CD8-positive, alpha-beta memory T cell (primary cell): ENCODE measurements at regions not wholly inside any gene's neighbourhood (a gene's known extent, or its start where the extent isn't known, plus 50 kb on each side); places are given as distances from the start of the nearest gene placed in this dataset.

Experiments
- CTCF ChIA-PET: fragments of 350-600 bp; sonication (Branson Sonifier 250); formaldehyde crosslinking; loops from one replicate; lab custom pipeline; 2021; ENCODE audit warnings: antibody characterized with exemption; lab: Charles Lee
- POLR2A ChIA-PET: fragments of 350-600 bp; sonication (Branson Sonifier 250); formaldehyde crosslinking; loops from one replicate; lab custom pipeline; 2021; ENCODE audit warnings: antibody characterized with exemption; lab: Charles Lee
- DNase-seq, 5 donors: peaks; one replicate each; pipeline versions ENCODE4 v3.0.0 to v3.0.0-alpha.2; 2020 to 2022; ENCODE audit warnings: mixed read lengths in 1 of 5
- H3K27ac ChIP-seq: one replicate; pipeline ENCODE4 v1.7.0; 2013; ENCODE audit warnings: low read depth, mild to moderate bottlenecking, low read length, moderate library complexity
- H3K27me3 ChIP-seq: 2 replicates; pipeline ENCODE4 v1.7.0; 2013; ENCODE audit warnings: low read length, mild to moderate bottlenecking; ENCODE audit not compliant: insufficient read depth, poor library complexity, severe bottlenecking
- H3K36me3 ChIP-seq: 2 replicates; pipeline ENCODE4 v1.7.0; 2013; ENCODE audit warnings: mild to moderate bottlenecking, low read length, moderate library complexity; ENCODE audit not compliant: insufficient read depth
- H3K4me1 ChIP-seq: 2 replicates; pipeline ENCODE4 v1.7.0; 2013; ENCODE audit warnings: mild to moderate bottlenecking, low read length, moderate library complexity; ENCODE audit not compliant: insufficient read depth
- H3K4me3 ChIP-seq: 2 replicates; pipeline ENCODE4 v1.7.0; 2013; ENCODE audit warnings: mild to moderate bottlenecking, low read length
- H3K9me3 ChIP-seq: 2 replicates; pipeline ENCODE4 v1.7.0; 2013; ENCODE audit warnings: mild to moderate bottlenecking, low read length
- H3K27ac Mint-ChIP-seq, 8 donors: one replicate each; pipeline ENCODE4 v1.8.0; 2020 to 2021; ENCODE audit warnings: mixed read lengths in 8 of 8, mild to moderate bottlenecking in 6 of 8, inconsistent platforms in 3 of 8, moderate library complexity in 3 of 8
- H3K27me3 Mint-ChIP-seq, 2 donors: one replicate each; pipeline ENCODE4 v1.8.0; 2020 to 2021; ENCODE audit warnings: mixed read lengths in 2 of 2, mild to moderate bottlenecking in 1 of 2, moderate library complexity in 1 of 2
- H3K36me3 Mint-ChIP-seq, 3 donors: one replicate each; pipeline ENCODE4 v1.8.0; 2020 to 2021; ENCODE audit warnings: mixed read lengths in 3 of 3, inconsistent platforms in 1 of 3, mild to moderate bottlenecking in 1 of 3
- H3K4me1 Mint-ChIP-seq, 3 donors: one replicate each; pipeline ENCODE4 v1.8.0; 2020 to 2021; ENCODE audit warnings: mixed read lengths in 3 of 3, inconsistent platforms in 1 of 3, mild to moderate bottlenecking in 1 of 3
- H3K4me3 Mint-ChIP-seq, 7 donors: one replicate each; pipeline ENCODE4 v1.8.0; 2020 to 2021; ENCODE audit warnings: mixed read lengths in 7 of 7, mild to moderate bottlenecking in 6 of 7, moderate library complexity in 4 of 7, inconsistent platforms in 2 of 7
- H3K9me3 Mint-ChIP-seq, 5 donors: one replicate each; pipeline ENCODE4 v1.8.0; 2020 to 2022; ENCODE audit warnings: mixed read lengths in 5 of 5, mild to moderate bottlenecking in 3 of 5, moderate library complexity in 2 of 5, inconsistent platforms in 1 of 5

DNA sequence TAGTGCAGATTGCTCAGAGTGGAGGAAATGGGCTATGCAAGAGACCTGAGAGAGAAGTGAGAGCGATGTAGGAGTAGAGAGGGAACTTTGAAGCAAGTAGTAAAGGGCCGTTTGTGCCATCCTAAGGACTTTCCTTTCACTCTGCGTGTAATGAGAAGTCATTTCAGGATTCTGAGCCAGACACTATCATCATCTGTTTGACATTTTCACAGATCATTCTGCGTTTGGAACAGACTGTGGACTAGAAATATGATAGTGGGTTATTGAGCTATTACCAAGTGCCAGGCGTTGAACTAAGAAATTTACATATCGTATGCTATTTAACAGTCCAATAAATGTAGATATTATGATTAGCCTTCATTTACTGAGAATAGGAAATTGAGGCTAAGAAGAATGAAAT is 150.0 kb upstream of the ROBO2 start:
- ChIA-PET CTCF (no interaction called here), POLR2A (no interaction called here)
- no peak for DNase-seq
- no peak overlapping the region for H3K27ac ChIP-seq
- Mint-ChIP-seq H3K9me3 (peaks cover 4 to 16% (median 9%) of the 10 kb centered on the region in 5 donors), H3K27me3 (no peaks in the 10 kb centered on the region), H3K4me1 (no peaks in the 10 kb centered on the region), H3K36me3 (no peaks in the 10 kb centered on the region), H3K4me3 (no peak overlapping the region), H3K27ac (no peak overlapping the region)
- H3K27me3 ChIP-seq, result no peaks in the 10 kb centered on the region
- no peak overlapping the region for H3K4me3 ChIP-seq
- H3K4me1 ChIP-seq, result no peaks in the 10 kb centered on the region
- H3K9me3 ChIP-seq, result no peaks in the 10 kb centered on the region
- H3K36me3 ChIP-seq, result no peaks in the 10 kb centered on the region

- H3K4me3 Mint-ChIP-seq, result no peak overlapping the region
- no peaks in the 10 kb centered on the region for H3K27me3 ChIP-seq
- H3K9me3 ChIP-seq, result no peaks in the 10 kb centered on the region
- no peaks in the 10 kb centered on the region for H3K4me1 Mint-ChIP-seq
- no peak overlapping the region for H3K4me3 ChIP-seq
- ChIA-PET CTCF (no interaction called here), POLR2A (no interaction called here)
- peaks cover 0 to 2% (median 0%) of the 10 kb centered on the region in 3 donors for H3K36me3 Mint-ChIP-seq
- no peaks in the 10 kb centered on the region for H3K36me3 ChIP-seq
- no peak overlapping the region for H3K27ac Mint-ChIP-seq
- H3K27me3 Mint-ChIP-seq, result no peaks in the 10 kb centered on the region
- no peaks in the 10 kb centered on the region for H3K4me1 ChIP-seq
- H3K27ac ChIP-seq, result no peak overlapping the region
- peaks cover 3 to 17% (median 8%) of the 10 kb centered on the region in 5 donors for H3K9me3 Mint-ChIP-seq
- DNase-seq, result no peak
These were observed 142.8 kb upstream of the ROBO2 start for GRCh38 chr3:76897076-76897475.

DNA sequence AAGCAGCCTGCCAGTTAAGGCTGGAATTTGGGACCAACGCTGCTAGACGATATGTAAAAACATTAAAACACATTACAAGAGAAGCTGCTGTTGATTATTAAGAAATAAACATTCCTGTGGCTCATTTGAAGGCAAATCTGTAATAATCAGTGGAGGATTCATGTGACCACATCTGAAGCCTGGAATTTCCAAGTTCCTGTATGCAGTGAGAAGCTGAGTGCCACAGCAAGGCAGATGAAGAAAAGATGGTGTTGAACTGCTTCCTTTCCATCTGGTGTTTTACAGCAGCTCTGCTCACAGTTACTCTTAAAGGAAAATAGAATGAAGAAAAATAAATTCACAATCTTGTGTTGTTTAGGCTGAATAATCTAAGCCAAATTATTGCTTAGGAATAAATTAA is 139.3 kb upstream of the ROBO2 start:
- no peaks in the 10 kb centered on the region for H3K4me1 Mint-ChIP-seq
- H3K27ac ChIP-seq, result no peak overlapping the region
- H3K27me3 ChIP-seq, result no peaks in the 10 kb centered on the region
- no peak overlapping the region for H3K27ac Mint-ChIP-seq
- H3K36me3 Mint-ChIP-seq, result peaks cover 0 to 2% (median 0%) of the 10 kb centered on the region in 3 donors
- H3K36me3 ChIP-seq, result no peaks in the 10 kb centered on the region
- no peak for DNase-seq
- no peaks in the 10 kb centered on the region for H3K9me3 ChIP-seq
- no peak overlapping the region for H3K4me3 Mint-ChIP-seq
- H3K4me3 ChIP-seq, result no peak overlapping the region
- H3K9me3 Mint-ChIP-seq, result peaks cover 4 to 13% (median 10%) of the 10 kb centered on the region in 5 donors
- ChIA-PET CTCF (no interaction called here), POLR2A (no interaction called here)
- no peaks in the 10 kb centered on the region for H3K4me1 ChIP-seq
- H3K27me3 Mint-ChIP-seq, result no peaks in the 10 kb centered on the region

GRCh38 chr3:76908156-76908555 is 131.7 kb upstream of the ROBO2 start:
- H3K4me3 Mint-ChIP-seq, result no peak overlapping the region

GRCh38 chr3:76912841-76913383 is 127.0 kb upstream of the ROBO2 start:
- H3K36me3 Mint-ChIP-seq, result no peaks in the 10 kb centered on the region
- H3K4me3 Mint-ChIP-seq, result no peak overlapping the region
- peaks cover 4 to 35% (median 17%) of the 10 kb centered on the region in 5 donors for H3K9me3 Mint-ChIP-seq
- H3K9me3 ChIP-seq, result no peaks in the 10 kb centered on the region
- no peaks in the 10 kb centered on the region for H3K27me3 ChIP-seq
- H3K4me3 ChIP-seq, result no peak overlapping the region
- H3K27me3 Mint-ChIP-seq, result no peaks in the 10 kb centered on the region
- H3K27ac ChIP-seq, result no peak overlapping the region
- no peak overlapping the region for H3K27ac Mint-ChIP-seq
- H3K36me3 ChIP-seq, result no peaks in the 10 kb centered on the region
- ChIA-PET POLR2A (no interaction called here), CTCF (no interaction called here)
- H3K4me1 Mint-ChIP-seq, result no peaks in the 10 kb centered on the region
- no peak for DNase-seq
- H3K4me1 ChIP-seq, result no peaks in the 10 kb centered on the region

More at GRCh38 chr3:76908156-76908555, 131.7 kb upstream of the ROBO2 start:
- no peaks in the 10 kb centered on the region for H3K36me3 Mint-ChIP-seq
- POLR2A ChIA-PET, result no interaction called here
- CTCF ChIA-PET, result no interaction called here
- H3K4me1 Mint-ChIP-seq, result no peaks in the 10 kb centered on the region
- H3K27me3 Mint-ChIP-seq, result no peaks in the 10 kb centered on the region
- H3K27ac Mint-ChIP-seq, result no peak overlapping the region
- H3K9me3 Mint-ChIP-seq, result peaks cover 1 to 30% (median 9%) of the 10 kb centered on the region in 5 donors
- no peaks in the 10 kb centered on the region for H3K9me3 ChIP-seq
- no peaks in the 10 kb centered on the region for H3K27me3 ChIP-seq
- no peak for DNase-seq
- H3K27ac ChIP-seq, result no peak overlapping the region
- H3K4me3 ChIP-seq, result no peak overlapping the region
- H3K36me3 ChIP-seq, result no peaks in the 10 kb centered on the region
- no peaks in the 10 kb centered on the region for H3K4me1 ChIP-seq

GRCh38 chr3:76917436-76917835 is 122.5 kb upstream of the ROBO2 start:
- CTCF ChIA-PET, result no interaction called here
- Mint-ChIP-seq H3K4me3 (no peak overlapping the region), H3K27me3 (no peaks in the 10 kb centered on the region), H3K27ac (no peak overlapping the region), H3K4me1 (no peaks in the 10 kb centered on the region), H3K9me3 (peaks cover 4 to 22% (median 12%) of the 10 kb centered on the region in 5 donors), H3K36me3 (no peaks in the 10 kb centered on the region)
- no peaks in the 10 kb centered on the region for H3K9me3 ChIP-seq
- no peaks in the 10 kb centered on the region for H3K4me1 ChIP-seq
- POLR2A ChIA-PET, result no interaction called here
- H3K27me3 ChIP-seq, result no peaks in the 10 kb centered on the region
- no peaks in the 10 kb centered on the region for H3K36me3 ChIP-seq
- no peak overlapping the region for H3K27ac ChIP-seq
- no peak for DNase-seq
- H3K4me3 ChIP-seq, result no peak overlapping the region

- ChIA-PET CTCF (no interaction called here), POLR2A (no interaction called here)
- Histone ChIP-seq H3K4me3 (no peak overlapping the region), H3K27ac (no peak overlapping the region), H3K9me3 (no peaks in the 10 kb centered on the region), H3K4me1 (no peaks in the 10 kb centered on the region), H3K36me3 (no peaks in the 10 kb centered on the region), H3K27me3 (no peaks in the 10 kb centered on the region)
- Mint-ChIP-seq H3K27me3 (no peaks in the 10 kb centered on the region), H3K4me3 (no peak overlapping the region), H3K27ac (no peak overlapping the region), H3K4me1 (no peaks in the 10 kb centered on the region), H3K36me3 (no peaks in the 10 kb centered on the region), H3K9me3 (peaks cover 4 to 27% (median 14%) of the 10 kb centered on the region in 5 donors)
- no peak for DNase-seq
These were observed 119.4 kb upstream of the ROBO2 start for GRCh38 chr3:76920511-76920910.

- H3K4me1 Mint-ChIP-seq, result no peaks in the 10 kb centered on the region
- Histone ChIP-seq H3K36me3 (no peaks in the 10 kb centered on the region), H3K4me1 (no peaks in the 10 kb centered on the region), H3K27ac (no peak overlapping the region), H3K4me3 (no peak overlapping the region), H3K9me3 (no peaks in the 10 kb centered on the region), H3K27me3 (no peaks in the 10 kb centered on the region)
- peaks cover 5 to 29% (median 7%) of the 10 kb centered on the region in 5 donors for H3K9me3 Mint-ChIP-seq
- ChIA-PET CTCF (no interaction called here), POLR2A (no interaction called here)
- H3K4me3 Mint-ChIP-seq, result no peak overlapping the region
- H3K27ac Mint-ChIP-seq, result no peak overlapping the region
- DNase-seq, result no peak
- no peaks in the 10 kb centered on the region for H3K36me3 Mint-ChIP-seq
- H3K27me3 Mint-ChIP-seq, result no peaks in the 10 kb centered on the region
These were observed 116.4 kb upstream of the ROBO2 start for GRCh38 chr3:76923485-76923884.
